Esophagus muscularis mucosa (tissue), 4 donors: ENCODE measurements at regions not wholly inside any gene's neighbourhood (a gene's known extent, or its start where the extent isn't known, plus 50 kb on each side); places are given as distances from the start of the nearest gene placed in this dataset.

Source experiments
- DNase-seq: peaks from one replicate; pipeline ENCODE4 v3.0.0-alpha.2; 2017; ENCODE audit errors: extremely low spot score
- H3K27ac ChIP-seq, 4 donors: fragments of 200-600 bp; sonication (generic); replicated peaks in 1 of 4; 1 replicate in 3 of 4; 2 replicates in 1 of 4; pipeline ENCODE4 v1.5.1; 2016 to 2019; ENCODE audit warnings: mild to moderate bottlenecking in 1 of 4
- H3K27me3 ChIP-seq, 4 donors: fragments of 200-600 bp; sonication (generic); one replicate each; pipeline versions ENCODE4 v1.5.1 to v1.6.0; 2016 to 2019
- H3K36me3 ChIP-seq, 4 donors: fragments of 200-600 bp; sonication (generic); one replicate each; pipeline ENCODE4 v1.5.1; 2016 to 2019
- H3K4me1 ChIP-seq, 4 donors: fragments of 200-600 bp; sonication (generic); one replicate each; pipeline ENCODE4 v1.5.1; 2016 to 2019
- H3K4me3 ChIP-seq, 4 donors: fragments of 200-600 bp; sonication (generic); 1 replicate in 2 of 4; 2 replicates in 2 of 4; pipeline ENCODE4 v1.5.1; 2016 to 2019; ENCODE audit warnings: mild to moderate bottlenecking in 4 of 4, moderate library complexity in 1 of 4
- H3K9me3 ChIP-seq, 4 donors: fragments of 200-600 bp; sonication (generic); 1 replicate in 3 of 4; 2 replicates in 1 of 4; pipeline ENCODE4 v1.5.1; 2016 to 2019
- CTCF ChIP-seq, 3 experiments: fragments of 200-600 bp in 2 of 3; fragments of 450-650 bp in 1 of 3; sonication (generic) in 2 of 3; IDR thresholded peaks; one replicate each; pipeline ENCODE4 v1.5.1; 2017 to 2019; ENCODE audit warnings: antibody characterized with exemption in 3 of 3, mild to moderate bottlenecking in 2 of 3, moderate library complexity in 1 of 3
- EP300 ChIP-seq: sonication (generic); formaldehyde crosslinking; IDR thresholded peaks from one replicate; pipeline ENCODE4 v1.6.1; 2017; ENCODE audit warnings: antibody characterized with exemption
- POLR2A ChIP-seq: fragments of 450-650 bp; IDR thresholded peaks from one replicate; pipeline ENCODE4 v1.6.1; 2017; ENCODE audit warnings: antibody characterized with exemption, moderate library complexity, mild to moderate bottlenecking, low read depth
- POLR2AphosphoS5 ChIP-seq, 2 donors: sonication (generic); formaldehyde crosslinking; IDR thresholded peaks; one replicate each; pipeline ENCODE4 v1.6.1; 2017; ENCODE audit warnings: antibody characterized with exemption in 2 of 2
- WGBS: methylation state at CpG from one replicate; pipeline ENCODE4 v1.1.5; 2018; 5-methylcytosine and 5-hydroxymethylcytosine counted together
- intact Hi-C: fragments of 100-400 bp; cut with DNase I; formaldehyde crosslinking; loops from one replicate; pipeline ENCODE4 v1.15.1; 2023

DNA sequence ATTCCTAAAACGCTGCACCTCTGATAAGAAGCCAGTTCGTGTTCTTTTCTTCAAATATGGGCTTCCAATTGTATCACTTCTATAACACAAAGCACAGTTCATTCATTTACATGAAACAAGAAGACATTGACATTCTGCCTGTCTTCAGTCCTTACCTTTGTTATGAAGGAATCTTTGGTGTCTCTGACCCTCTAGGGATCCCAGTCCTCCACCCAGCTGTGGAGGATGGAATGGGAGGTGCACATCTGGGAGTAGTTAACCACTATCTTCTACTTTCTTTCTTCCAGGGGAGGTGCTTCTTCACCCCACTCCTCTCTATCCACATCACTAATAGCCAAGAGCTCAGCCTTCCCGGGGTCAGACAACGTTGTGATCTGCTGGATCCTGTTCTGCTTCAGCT is 233.4 kb downstream of the CDC5L start:
- H3K27me3 ChIP-seq = no peaks in the 10 kb centered on the region
- intact Hi-C loops = no loop called here
- TF ChIP-seq CTCF (IDR thresholded peaks at IDR 0.05) = no peak
- no peak for TF ChIP-seq POLR2AphosphoS5 (IDR thresholded peaks at IDR 0.05)
- TF ChIP-seq EP300 = no peak
- no peak for TF ChIP-seq POLR2A
- no peaks in the 10 kb centered on the region for H3K9me3 ChIP-seq
- WGBS = 86% methylated on average over 4 of the region's 4 CpGs
- no peaks in the 10 kb centered on the region for H3K4me1 ChIP-seq
- no peaks in the 10 kb centered on the region for H3K36me3 ChIP-seq
- no peak overlapping the region for H3K27ac ChIP-seq
- DNase-seq = no peak
- no peak overlapping the region for H3K4me3 ChIP-seq

- 52% methylated on average over 2 of the region's 2 CpGs for WGBS
- no peaks in the 10 kb centered on the region for H3K36me3 ChIP-seq
- no peak for DNase-seq
- TF ChIP-seq POLR2A = no peak
- no peak for TF ChIP-seq CTCF (IDR thresholded peaks at IDR 0.05)
- no peak for TF ChIP-seq EP300
- no peak for TF ChIP-seq POLR2AphosphoS5 (IDR thresholded peaks at IDR 0.05)
- H3K9me3 ChIP-seq = no peaks in the 10 kb centered on the region
- no peak overlapping the region for H3K27ac ChIP-seq
- intact Hi-C loops = no loop called here
- no peaks in the 10 kb centered on the region for H3K4me1 ChIP-seq
- no peak overlapping the region for H3K4me3 ChIP-seq
- H3K27me3 ChIP-seq = no peaks in the 10 kb centered on the region
Measured at GRCh38 chr6:44621846-44622245, 234.3 kb downstream of the CDC5L start.

GRCh38 chr6:44622555-44622954 is 235.0 kb downstream of the CDC5L start:
- no peaks in the 10 kb centered on the region for H3K27me3 ChIP-seq
- H3K36me3 ChIP-seq = no peaks in the 10 kb centered on the region
- H3K4me1 ChIP-seq = no peaks in the 10 kb centered on the region
- no peak overlapping the region for H3K27ac ChIP-seq
- H3K9me3 ChIP-seq = no peaks in the 10 kb centered on the region
- no peak overlapping the region for H3K4me3 ChIP-seq
- intact Hi-C loops = no loop called here
- no peak for DNase-seq
- 90% methylated on average over 8 of the region's 8 CpGs for WGBS
- TF ChIP-seq POLR2AphosphoS5 (IDR thresholded peaks at IDR 0.05) (no peak), CTCF (IDR thresholded peaks at IDR 0.05) (no peak)

- Histone ChIP-seq H3K36me3 (no peaks in the 10 kb centered on the region), H3K27ac (no peak overlapping the region), H3K27me3 (no peaks in the 10 kb centered on the region), H3K9me3 (no peaks in the 10 kb centered on the region), H3K4me1 (no peaks in the 10 kb centered on the region), H3K4me3 (no peak overlapping the region)
- TF ChIP-seq EP300 (no peak), CTCF (IDR thresholded peaks at IDR 0.05) (no peak), POLR2AphosphoS5 (IDR thresholded peaks at IDR 0.05) (no peak)
- WGBS = 85% methylated on average over 2 of the region's 2 CpGs
- DNase-seq = no peak
- intact Hi-C loops = no loop called here
Measured at GRCh38 chr6:44622956-44623355, 235.4 kb downstream of the CDC5L start.

DNA sequence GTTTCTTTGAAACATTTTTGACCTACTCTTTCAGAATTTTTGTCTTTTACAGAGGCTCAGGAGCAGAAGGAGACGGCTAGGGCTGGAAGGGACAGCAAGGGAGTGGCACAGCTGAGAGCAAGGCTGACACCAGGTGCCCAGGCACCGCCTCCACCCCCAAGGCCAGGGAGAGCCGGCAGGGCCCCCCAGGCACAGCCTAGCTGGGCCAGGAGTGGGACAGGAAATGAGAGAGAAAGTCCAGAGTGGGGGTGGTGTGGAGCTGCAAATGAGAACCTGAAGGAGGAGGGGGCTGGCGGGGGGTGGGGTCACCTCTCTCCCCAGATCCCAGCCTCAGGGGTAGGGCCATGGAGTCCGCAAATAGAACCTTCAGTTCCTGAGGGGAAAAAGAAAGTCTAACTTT is 236.7 kb downstream of the CDC5L start:
- intact Hi-C loops = no loop called here
- H3K9me3 ChIP-seq = no peaks in the 10 kb centered on the region
- no peak overlapping the region for H3K4me3 ChIP-seq
- 87% methylated on average over 5 of the region's 5 CpGs for WGBS
- peaks cover 0 to 7% (median 0%) of the 10 kb centered on the region in 4 donors for H3K27me3 ChIP-seq
- no peak for DNase-seq
- TF ChIP-seq EP300 = no peak
- no peak for TF ChIP-seq CTCF (IDR thresholded peaks at IDR 0.05)
- TF ChIP-seq POLR2AphosphoS5 (IDR thresholded peaks at IDR 0.05) = no peak
- TF ChIP-seq POLR2A = no peak
- no peak overlapping the region for H3K27ac ChIP-seq
- no peaks in the 10 kb centered on the region for H3K36me3 ChIP-seq
- H3K4me1 ChIP-seq = no peaks in the 10 kb centered on the region
